GM18498 (cell line): ENCODE measurements at regions not wholly inside any gene's neighbourhood (a gene's known extent, or its start where the extent isn't known, plus 50 kb on each side); places are given as distances from the start of the nearest gene placed in this dataset.

Source experiments
- ATAC-seq: cut with Tn5 transposase; IDR thresholded peaks from one replicate; pipeline ENCODE4 v1.9.1; 2021; ENCODE audit warnings: mild to moderate bottlenecking, moderate library complexity; ENCODE audit not compliant: unreplicated experiment

DNA sequence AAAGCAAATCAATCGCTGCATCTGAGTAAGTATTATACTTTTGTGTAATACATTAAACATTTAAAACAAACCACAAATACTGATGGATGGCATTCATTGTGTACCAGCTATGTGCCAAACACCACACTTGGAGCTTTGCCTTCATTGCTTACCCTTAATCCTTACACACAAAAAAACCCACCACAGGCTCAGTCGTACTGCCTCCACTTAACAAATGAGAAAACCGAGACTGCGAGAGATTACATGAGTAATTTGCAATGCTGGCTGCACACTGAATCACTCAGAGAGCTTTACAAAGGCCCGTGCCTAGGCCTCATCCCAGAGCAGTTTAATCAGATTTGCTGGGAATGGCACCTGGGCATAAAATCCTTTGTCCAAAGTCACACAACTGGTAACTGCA lies 130.5 kb downstream of the EDN1 start:
- no peak for ATAC-seq

DNA sequence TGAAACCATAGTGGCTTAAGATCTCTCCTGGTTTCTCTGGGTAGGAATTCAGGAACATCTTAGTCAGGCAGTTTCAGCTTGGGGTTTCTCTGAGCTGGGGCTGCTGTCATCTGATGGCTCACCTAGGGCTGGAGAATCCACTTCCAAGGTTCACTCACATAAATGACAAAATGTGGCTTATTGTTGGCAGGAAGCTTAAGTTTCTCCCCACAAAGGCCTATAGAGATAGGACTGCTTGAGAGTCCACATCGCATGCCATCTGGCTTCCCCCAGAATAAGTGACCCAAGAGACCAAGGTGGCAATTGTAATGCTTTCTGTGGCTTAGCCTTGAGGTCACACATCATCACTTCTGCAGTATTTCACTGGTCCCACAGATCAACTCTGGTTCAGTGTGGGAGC lies 131.4 kb downstream of the EDN1 start:
- no peak for ATAC-seq

DNA sequence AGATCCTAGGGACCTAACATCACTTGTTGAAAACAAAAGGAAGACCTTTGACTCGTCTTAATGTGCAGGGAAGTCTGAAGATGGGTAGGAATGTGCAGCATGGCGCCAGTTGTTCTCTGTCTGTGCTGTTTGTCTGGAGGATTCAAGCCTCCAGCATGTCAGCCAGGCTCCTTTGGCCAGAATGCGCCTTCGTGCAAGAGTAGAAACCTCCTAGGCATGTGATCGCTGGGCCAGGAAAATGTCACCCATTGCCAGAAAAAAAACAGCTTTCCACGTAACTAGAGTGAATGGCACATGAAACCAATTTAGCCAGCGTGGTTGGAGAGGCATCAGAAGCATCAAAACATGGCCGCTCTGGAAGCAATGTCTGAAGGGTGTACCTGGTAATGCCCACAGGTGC lies 132.7 kb downstream of the EDN1 start:
- no peak for ATAC-seq

DNA sequence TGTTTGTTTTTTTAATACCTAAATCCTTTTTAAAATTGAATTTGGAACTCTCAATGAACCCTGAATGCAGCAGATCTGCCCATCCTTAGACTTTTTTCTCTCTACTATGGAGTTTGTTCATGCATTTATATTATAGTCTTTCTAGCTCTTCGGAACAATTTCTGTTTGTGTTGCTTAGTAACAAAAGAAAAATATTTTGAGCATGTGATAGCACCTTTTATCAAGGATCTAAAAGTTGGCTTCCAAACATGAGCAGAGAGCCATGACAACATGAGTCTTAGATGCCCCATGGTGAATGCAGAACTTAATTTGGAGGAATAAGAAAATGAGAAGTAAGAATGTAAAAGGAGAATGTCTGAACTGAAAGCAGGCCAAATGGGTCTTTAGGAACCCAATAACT lies 133.7 kb downstream of the EDN1 start:
- no peak for ATAC-seq

DNA sequence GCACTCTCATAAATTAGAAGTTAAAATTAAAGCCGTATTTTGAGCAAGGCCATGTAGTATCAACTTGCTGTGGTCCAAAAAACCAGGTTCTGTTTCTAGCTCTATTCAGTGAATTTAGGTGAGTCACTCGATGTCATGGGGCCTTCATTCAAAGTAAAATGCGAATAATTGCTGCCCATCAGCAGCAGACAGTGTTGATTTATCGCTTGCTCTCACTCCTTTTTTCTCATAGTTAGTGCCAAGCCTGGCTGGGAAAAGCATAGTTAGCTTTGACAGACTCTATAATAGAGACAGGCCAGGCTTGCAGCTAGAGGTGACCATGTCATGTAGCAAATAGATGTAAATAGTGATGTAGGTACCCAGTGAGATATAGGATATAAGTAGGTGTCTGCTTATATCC lies 136.0 kb downstream of the EDN1 start:
- ATAC-seq = no peak

DNA sequence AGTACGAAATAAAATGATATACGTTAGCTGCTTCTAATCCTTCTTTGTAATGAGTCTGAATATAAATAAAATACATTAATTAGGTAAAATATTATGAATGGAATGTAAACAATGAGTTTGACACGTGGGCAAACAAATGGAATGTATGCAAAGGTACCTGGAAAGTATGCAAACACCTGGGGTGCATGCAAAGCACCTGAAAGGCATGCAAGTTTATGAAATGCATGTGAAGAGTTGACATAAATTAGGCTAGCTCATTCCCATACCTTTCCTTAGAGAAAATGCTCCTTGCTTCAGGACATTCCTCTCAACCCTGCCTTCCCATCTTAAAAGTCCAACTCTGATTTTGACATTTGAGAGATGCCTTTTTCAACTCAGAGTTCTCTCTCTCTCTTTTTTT lies 140.9 kb downstream of the EDN1 start:
- ATAC-seq = no peak

DNA sequence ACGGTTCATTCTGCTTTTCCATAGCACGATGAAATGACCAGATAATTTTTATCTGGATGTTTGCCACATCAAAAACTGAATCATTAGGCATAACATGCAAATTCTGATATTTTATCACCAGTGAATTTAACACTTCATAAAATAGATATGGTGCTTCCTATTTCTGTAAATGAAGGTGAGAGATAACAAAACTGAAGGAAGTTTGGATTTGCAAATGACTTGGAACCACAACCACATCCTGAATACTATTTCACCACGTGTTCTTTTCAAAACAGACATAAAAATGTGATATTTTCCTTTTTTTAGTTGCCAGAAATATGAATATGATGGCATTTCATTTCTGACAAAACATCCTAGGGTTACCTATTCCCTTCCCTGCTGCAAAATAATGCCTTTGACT lies 146.1 kb downstream of the EDN1 start:
- ATAC-seq = no peak

DNA sequence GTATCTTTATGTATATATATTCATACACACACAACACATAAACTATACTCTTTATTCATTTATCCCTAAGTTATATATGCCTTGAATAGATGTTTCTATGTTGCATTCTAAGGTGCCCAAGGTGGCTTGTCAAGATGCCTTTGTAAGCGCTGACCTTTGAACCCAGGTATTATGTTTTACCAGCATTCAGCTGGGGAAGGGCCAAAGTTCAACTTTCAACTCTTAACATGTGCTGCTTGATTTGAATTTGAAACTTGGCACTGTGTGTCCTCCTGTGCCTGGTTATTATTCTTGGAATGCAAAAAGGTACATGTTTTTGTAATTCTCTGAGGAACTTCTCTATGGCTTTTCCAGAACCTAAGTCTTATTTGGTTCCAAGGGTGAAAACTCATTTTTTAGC lies 146.5 kb downstream of the EDN1 start:
- no peak for ATAC-seq

DNA sequence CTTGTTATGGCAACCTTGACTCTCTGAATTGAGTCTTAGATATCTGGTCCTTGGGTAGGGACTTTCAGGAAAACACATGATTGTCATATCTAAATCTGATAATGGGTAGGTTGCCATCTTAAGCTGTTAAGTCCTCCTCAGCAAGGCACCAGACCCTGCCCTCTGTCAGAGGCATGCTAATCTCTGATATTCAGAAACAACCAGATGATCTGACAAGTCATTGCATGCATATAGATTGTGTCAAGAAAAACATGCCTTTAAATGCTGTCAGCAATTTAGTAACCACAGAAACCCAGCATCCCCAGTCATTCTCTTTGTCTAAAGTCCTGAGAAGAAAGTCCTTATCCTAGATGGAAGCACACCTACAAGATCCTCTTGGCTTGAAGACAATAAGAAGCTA lies 149.1 kb downstream of the EDN1 start:
- ATAC-seq = no peak

DNA sequence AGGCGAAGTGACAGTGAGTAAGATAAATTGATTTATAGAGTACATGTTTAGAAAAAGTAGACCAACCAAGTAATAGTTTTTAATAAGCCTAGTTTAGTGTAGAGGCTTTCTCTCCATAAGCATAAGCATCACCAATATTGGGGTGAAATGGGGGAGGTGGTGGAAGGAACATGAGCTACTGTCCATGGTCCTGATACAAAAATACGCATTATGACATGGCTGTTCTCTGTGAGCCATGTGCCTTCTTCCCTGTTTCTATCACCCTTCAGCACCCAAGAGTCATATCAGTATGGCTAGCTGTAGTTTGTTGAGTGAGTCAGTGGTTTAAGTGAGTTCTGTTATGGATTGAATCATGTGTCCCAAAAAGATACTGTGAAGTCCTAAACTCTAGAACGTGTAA lies 150.8 kb downstream of the EDN1 start:
- no peak for ATAC-seq

DNA sequence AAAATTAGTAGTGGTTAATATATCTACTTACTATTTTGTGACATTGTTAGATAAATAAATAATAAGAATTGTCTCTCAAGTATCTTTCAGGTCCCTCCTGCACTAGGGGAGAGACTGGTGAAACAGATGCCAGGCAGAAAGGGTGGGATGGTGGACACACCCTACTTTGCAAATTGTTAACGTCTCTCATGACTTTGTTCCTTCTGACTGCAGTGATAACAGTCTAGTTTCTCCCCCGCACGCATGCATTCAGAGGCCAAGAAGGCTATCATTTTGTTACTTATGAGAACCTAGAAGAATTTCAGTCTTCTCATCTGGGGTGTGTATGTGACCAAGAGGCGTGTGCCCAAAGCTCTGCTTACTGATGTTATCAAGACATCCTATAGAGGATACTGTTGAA lies 152.3 kb downstream of the EDN1 start:
- no peak for ATAC-seq

DNA sequence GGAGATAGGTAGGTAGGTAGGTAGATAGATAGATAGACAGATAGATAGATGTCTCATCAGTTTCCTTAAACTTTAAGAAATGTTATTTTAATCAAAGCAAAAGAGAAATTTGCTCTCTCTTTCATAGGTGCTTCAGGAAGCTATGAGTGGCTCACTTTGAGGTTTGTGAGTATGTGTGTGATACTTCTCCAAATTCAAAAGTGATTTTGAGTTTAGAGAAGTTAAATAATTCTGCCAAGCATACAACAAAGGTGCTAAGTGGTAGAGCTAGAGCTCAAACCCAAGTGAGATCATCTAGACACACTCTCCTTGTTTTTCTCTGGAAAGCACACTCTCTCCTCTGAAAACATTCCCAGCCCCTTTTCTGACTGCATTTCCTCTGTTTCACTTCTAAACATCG lies 156.2 kb downstream of the EDN1 start:
- ATAC-seq = no peak

DNA sequence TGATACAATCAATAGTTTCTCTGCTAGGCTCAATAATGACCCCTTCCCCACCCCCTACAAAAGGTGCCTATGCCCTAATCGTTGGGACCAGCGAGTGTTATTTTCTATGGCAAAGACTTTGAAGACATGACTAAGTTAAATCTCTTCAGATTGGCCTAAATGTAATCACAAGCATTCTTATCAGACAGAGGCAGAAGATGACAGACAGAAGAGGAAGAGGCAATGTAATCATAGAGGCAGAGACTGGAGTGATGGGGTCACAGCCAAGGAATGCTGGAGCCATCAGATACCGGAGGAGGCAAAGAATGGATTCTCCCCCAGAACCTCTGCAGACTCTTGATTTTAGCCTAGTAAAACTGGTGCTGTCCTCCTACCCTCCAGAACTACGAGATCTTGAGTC lies 159.3 kb downstream of the EDN1 start:
- ATAC-seq = no peak

DNA sequence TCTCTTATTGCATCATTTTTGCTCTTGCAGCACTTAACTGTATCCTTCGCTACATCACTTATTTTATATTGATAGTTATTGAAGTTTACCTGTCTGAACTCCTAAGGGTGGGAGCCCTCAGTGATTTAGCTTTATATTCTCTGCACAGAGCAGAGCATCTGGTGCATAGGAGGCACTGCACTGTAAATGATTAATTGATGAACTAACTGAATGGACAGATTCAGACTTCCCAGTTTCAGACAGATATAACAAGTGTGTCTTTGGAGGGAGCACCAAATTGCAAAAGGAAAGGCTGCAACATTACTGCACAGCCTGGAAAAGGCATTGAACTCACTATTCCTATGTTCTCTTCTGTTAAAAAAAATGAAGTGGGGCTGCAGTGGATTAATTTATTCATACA lies 160.3 kb downstream of the EDN1 start:
- no peak for ATAC-seq

DNA sequence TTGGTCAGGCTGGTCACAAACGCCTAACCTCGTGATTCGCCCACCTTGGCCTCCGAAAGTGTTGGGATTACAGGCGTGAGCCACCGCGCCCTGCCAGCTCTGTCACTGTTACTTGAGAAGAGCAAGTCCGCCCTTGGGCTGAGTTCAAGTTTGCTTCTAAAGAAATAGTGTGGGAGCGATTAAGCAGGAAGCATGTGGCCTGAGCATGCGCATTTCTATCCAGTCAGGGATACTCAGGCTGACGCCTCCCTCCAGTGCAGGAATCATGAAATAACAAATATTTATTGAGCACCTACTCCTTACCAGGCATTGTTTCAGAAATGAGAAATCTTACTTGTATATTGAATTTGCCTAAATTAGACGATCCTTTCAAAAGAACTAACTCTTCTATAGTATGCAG lies 166.2 kb downstream of the EDN1 start:
- no peak for ATAC-seq

DNA sequence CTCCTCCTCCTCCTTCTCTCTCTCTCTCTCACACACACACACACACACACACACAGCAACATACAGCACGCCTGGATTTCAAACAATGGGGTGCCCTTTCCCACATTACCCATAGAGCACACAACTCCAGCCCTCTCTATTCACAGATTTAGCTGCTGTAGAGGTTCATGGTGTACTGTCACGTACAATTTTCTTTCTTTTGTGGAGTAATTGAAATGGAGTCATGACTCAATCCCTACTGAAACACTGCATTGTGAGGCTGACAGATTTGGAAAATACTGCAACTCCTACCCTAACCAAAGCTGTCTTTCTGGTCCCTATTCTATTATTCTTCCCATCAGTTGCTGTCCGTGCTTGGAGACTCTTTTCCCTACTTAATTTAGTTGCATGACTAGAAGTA lies 166.9 kb downstream of the EDN1 start:
- ATAC-seq = no peak

DNA sequence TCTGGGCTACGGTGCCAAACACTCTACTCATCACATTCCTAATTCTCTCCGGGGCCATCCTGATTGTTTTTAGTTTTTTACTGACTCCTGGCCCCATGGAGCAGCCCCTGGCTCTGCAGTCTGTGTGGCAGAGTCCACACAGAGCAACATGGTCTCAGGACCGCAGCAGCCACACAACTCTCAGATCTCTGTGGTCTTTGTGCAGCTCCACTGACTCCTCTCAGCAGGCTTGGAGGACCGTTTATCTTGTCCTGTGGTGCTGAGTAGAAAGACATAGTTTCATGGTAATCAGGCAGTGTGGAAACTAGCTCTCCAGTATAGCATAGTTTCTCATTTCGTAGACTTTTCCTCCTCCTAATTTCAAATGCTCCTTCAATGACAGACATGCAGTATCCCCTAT lies 168.4 kb downstream of the EDN1 start:
- no peak for ATAC-seq

DNA sequence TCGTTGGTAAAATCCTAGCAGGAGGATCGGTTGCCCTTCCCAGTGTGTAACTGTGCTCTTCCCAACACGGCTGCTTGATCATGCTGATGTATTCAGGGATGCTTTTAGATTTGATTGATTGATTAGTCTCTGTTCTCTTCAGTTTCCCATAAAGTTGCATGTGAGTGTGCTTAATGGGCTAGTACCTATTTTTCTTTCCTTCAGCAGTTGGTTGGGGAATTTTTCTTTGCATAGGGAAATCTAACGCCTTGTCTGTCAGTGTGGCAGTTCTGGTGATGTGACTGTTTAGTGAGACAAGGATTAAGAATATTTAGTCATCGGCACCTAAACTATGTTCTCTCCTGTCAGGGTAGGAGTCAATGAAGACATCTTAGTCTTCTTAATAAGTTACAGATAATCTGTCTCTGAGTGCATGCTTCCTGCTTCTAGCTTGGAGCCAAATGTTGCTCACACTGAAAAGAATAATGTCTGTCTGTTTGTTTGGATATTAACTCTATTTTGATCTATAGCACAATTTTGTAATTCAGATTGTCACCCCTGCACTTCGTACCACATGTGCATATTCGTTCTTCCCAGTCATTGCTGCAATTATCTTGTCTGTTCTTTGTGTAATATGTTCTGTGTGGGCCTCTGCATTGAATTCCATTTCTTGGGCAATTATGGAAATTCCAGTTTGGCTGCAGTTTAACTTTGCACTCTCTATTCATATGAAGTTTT lies 169.9 kb downstream of the EDN1 start:
- ATAC-seq = no peak

DNA sequence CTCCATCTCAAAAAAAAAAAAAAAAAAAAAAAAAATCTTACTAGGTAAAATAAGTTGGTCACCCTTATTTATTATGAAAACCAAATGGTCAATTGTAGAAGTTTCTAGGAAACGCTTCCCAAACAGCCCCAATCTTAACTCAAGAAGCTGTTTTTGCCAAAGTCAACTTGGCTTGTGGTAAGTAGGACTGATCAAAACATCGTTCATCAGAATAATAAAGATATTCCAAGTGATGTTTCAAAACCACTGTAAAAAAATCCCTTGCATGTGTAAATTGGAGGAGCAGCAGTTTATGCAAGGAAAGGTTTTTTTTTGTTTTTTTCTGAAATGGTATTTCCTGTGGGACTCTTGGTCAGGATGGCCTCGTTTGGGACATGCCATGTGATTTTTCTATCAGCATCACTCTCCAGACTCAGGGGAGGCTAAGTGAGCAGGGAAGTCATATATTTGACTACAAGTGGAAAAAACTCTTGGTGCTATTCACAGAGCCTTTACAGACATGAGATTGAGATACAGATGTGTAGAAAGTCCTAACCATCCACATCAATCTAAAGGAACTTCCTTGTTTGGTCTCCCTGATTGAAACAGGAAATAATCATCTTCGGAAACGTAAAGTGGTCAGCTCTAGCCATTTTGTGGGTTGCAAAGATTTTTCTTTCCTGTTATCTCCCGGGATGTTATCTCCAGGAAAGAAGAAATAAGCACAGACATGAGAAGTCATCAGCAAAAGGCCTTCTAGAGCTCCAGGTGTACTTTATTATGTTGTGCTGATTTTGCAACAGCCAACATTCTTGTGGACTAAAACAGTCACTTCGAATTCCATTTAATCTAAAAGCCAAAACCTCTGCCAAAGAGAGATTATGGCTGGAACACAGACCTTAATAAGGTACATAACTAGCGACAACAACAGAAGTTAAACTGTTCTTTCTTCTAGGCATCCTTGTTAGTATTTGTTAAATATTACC lies 177.8 kb downstream of the EDN1 start:
- no peak for ATAC-seq

DNA sequence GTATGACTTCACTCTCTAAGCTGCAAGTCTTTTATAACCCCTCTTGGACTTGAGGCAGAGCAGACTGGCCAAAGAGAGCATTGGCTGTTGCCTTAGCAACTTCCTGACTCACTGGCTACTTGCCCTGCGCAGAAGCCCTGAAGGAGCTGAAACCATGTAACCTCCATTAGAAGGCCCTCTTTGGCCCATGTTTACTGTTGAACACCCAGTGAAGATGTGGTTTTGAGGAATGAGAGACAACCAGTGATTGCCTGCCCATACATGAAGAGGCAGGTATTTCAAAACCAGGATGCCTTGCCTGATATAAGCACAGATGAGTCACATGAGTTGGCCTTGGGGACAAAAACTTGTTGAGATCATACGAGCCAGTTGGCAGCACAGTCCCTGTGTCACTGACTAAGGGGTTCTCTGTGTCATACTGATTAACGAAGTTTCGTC lies 182.5 kb downstream of the EDN1 start:
- no peak for ATAC-seq

DNA sequence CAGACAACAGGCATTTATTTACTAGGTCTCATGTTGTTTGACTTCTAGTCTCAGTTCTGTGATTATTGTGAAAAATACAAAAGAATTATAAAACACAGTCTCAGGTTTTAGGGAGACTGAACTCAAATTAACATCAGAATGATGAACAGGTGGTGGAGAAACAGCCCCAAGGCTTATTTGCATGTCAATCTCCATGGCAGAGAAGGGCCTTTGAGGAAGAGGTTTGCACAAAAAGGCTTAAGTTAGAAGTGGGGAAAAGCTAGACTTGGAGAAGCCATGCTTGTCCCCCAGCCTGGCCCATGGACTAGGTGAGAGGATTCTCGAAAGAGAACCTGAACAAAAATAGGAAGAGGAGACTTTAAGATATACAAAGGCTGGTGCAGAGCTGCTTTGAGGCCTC lies 183.3 kb downstream of the EDN1 start:
- no peak for ATAC-seq
